ENCODE measurements at regions not wholly inside any gene's neighbourhood (a gene's known extent, or its start where the extent isn't known, plus 50 kb on each side); places are given as distances from the start of the nearest gene placed in this dataset.

GRCh38 chr4:28209371-28209924, 1348.8 kb downstream of the STIM2 start:
- DNase-seq (ENCODE audit: low spot score) = no peak

- DNase-seq (ENCODE audit: low spot score) = no peak
Observed at GRCh38 chr4:28211676-28212470, 1351.2 kb downstream of the STIM2 start.

- no peak for DNase-seq (ENCODE audit: low spot score)
Observed at GRCh38 chr4:28221536-28221935, 1360.9 kb downstream of the STIM2 start.

GRCh38 chr4:28225050-28225449, 1364.4 kb downstream of the STIM2 start:
- DNase-seq (ENCODE audit: low spot score) = no peak

GRCh38 chr4:28225689-28226353, 1365.2 kb downstream of the STIM2 start:
- DNase-seq (ENCODE audit: low spot score) = no peak

- DNase-seq (ENCODE audit: low spot score) = no peak
Observed at GRCh38 chr4:28226962-28227361, 1366.3 kb downstream of the STIM2 start.

- DNase-seq (ENCODE audit: low spot score) = no peak
Observed at GRCh38 chr4:28227764-28228163, 1367.1 kb downstream of the STIM2 start.

GRCh38 chr4:28228561-28229491, 1368.2 kb downstream of the STIM2 start:
- DNase-seq (ENCODE audit: low spot score) = no peak

GRCh38 chr4:28232376-28232775, 1371.7 kb downstream of the STIM2 start:
- no peak for DNase-seq (ENCODE audit: low spot score)

GRCh38 chr4:28232951-28233350, 1372.3 kb downstream of the STIM2 start:
- DNase-seq (ENCODE audit: low spot score) = no peak

GRCh38 chr4:28233724-28234123, 1373.1 kb downstream of the STIM2 start:
- DNase-seq (ENCODE audit: low spot score) = no peak

GRCh38 chr4:28238876-28239275, 1378.2 kb downstream of the STIM2 start:
- no peak for DNase-seq (ENCODE audit: low spot score)

- DNase-seq (ENCODE audit: low spot score) = no peak
Observed at GRCh38 chr4:28241021-28241420, 1380.4 kb downstream of the STIM2 start.

GRCh38 chr4:28247805-28248204, 1387.2 kb downstream of the STIM2 start:
- DNase-seq (ENCODE audit: low spot score) = no peak

GRCh38 chr4:28248269-28248668, 1387.6 kb downstream of the STIM2 start:
- no peak for DNase-seq (ENCODE audit: low spot score)

GRCh38 chr4:28250646-28251045, 1390.0 kb downstream of the STIM2 start:
- no peak for DNase-seq (ENCODE audit: low spot score)

- DNase-seq (ENCODE audit: low spot score) = no peak
Observed at GRCh38 chr4:28251831-28252230, 1391.2 kb downstream of the STIM2 start.

GRCh38 chr4:28254003-28254402, 1393.4 kb downstream of the STIM2 start:
- DNase-seq (ENCODE audit: low spot score) = no peak

GRCh38 chr4:28256295-28256694, 1395.7 kb downstream of the STIM2 start:
- no peak for DNase-seq (ENCODE audit: low spot score)

GRCh38 chr4:28259951-28260350, 1399.3 kb downstream of the STIM2 start:
- DNase-seq (ENCODE audit: low spot score) = no peak

GRCh38 chr4:28267166-28267565, 1406.5 kb downstream of the STIM2 start:
- DNase-seq (ENCODE audit: low spot score) = no peak

GRCh38 chr4:28269426-28269825, 1408.8 kb downstream of the STIM2 start:
- no peak for DNase-seq (ENCODE audit: low spot score)
